Activated B cell treated with CpG ODN at 0.5 μM for 24 hours (primary cell): ENCODE measurements at regions not wholly inside any gene's neighbourhood (a gene's known extent, or its start where the extent isn't known, plus 50 kb on each side); places are given as distances from the start of the nearest gene placed in this dataset.

Experiments used
- ATAC-seq: fragments of 200-7000 bp; cut with Tn5 transposase; one replicate; pipeline ENCODE4 v1.10.0; 2021; ENCODE audit warnings: low read depth, mild to moderate bottlenecking, moderate library complexity
- CTCF ChIA-PET: fragments of 350-600 bp; sonication (Branson Sonifier 250); formaldehyde crosslinking; loops from one replicate; lab custom pipeline; 2021; ENCODE audit warnings: antibody characterized with exemption; lab: Charles Lee
- POLR2A ChIA-PET: fragments of 350-600 bp; sonication (Branson Sonifier 250); formaldehyde crosslinking; loops from one replicate; lab custom pipeline; 2021; ENCODE audit warnings: antibody characterized with exemption; lab: Charles Lee
- DNase-seq: peaks from one replicate; pipeline ENCODE4 v3.0.0; 2022
- H3K27ac Mint-ChIP-seq: one replicate; pipeline ENCODE4 v1.8.0; 2020; ENCODE audit warnings: mixed read lengths
- H3K27me3 Mint-ChIP-seq: one replicate; pipeline ENCODE4 v1.8.0; 2021; ENCODE audit warnings: mixed read lengths
- H3K36me3 Mint-ChIP-seq: one replicate; pipeline ENCODE4 v1.8.0; 2021; ENCODE audit warnings: low read depth, mixed read lengths
- H3K4me1 Mint-ChIP-seq: one replicate; pipeline ENCODE4 v1.8.0; 2021; ENCODE audit warnings: mixed read lengths
- H3K4me3 Mint-ChIP-seq: one replicate; pipeline ENCODE4 v1.8.0; 2020; ENCODE audit warnings: mild to moderate bottlenecking, mixed read lengths
- H3K9me3 Mint-ChIP-seq: one replicate; pipeline ENCODE4 v1.8.0; 2020; ENCODE audit warnings: mixed read lengths
- CTCF ChIP-seq: fragments of 200-600 bp; IDR thresholded peaks from one replicate; pipeline ENCODE4 v1.8.0; 2022; ENCODE audit warnings: antibody characterized with exemption, mild to moderate bottlenecking
- intact Hi-C: fragments of 100-400 bp; cut with micrococcal nuclease; formaldehyde crosslinking; loops from one replicate; pipeline ENCODE4 v1.15.1; 2024

GRCh38 chr13:59446391-59446790, 717.3 kb downstream of the DIAPH3 start:
- H3K4me1 Mint-ChIP-seq: no peaks in the 10 kb centered on the region
- POLR2A ChIA-PET: no interaction called here
- CTCF ChIA-PET: no interaction called here
- no peak overlapping the region for H3K4me3 Mint-ChIP-seq
- H3K9me3 Mint-ChIP-seq: no peaks in the 10 kb centered on the region
- DNase-seq (no peak), ATAC-seq (no peak)
- H3K27me3 Mint-ChIP-seq: no peaks in the 10 kb centered on the region
- H3K36me3 Mint-ChIP-seq: no peaks in the 10 kb centered on the region
- no peak overlapping the region for H3K27ac Mint-ChIP-seq
- intact Hi-C loops: no loop called here
- TF ChIP-seq CTCF: no peak

GRCh38 chr13:59447031-59447430, 716.7 kb downstream of the DIAPH3 start:
- H3K9me3 Mint-ChIP-seq: no peaks in the 10 kb centered on the region
- CTCF ChIA-PET: no interaction called here
- DNase-seq: no peak
- H3K4me3 Mint-ChIP-seq: no peak overlapping the region
- intact Hi-C loops: no loop called here
- POLR2A ChIA-PET: no interaction called here
- H3K27ac Mint-ChIP-seq: no peak overlapping the region
- TF ChIP-seq CTCF: no peak
- no peak for ATAC-seq
- no peaks in the 10 kb centered on the region for H3K36me3 Mint-ChIP-seq
- no peaks in the 10 kb centered on the region for H3K4me1 Mint-ChIP-seq
- no peaks in the 10 kb centered on the region for H3K27me3 Mint-ChIP-seq

GRCh38 chr13:59447846-59448620, 715.7 kb downstream of the DIAPH3 start:
- intact Hi-C loops: no loop called here

GRCh38 chr13:59449750-59450149, 714.0 kb downstream of the DIAPH3 start:
- Mint-ChIP-seq H3K36me3 (no peaks in the 10 kb centered on the region), H3K9me3 (no peaks in the 10 kb centered on the region), H3K4me1 (no peaks in the 10 kb centered on the region), H3K27ac (no peak overlapping the region), H3K4me3 (no peak overlapping the region), H3K27me3 (peaks cover 1% of the 10 kb centered on the region)
- no peak for TF ChIP-seq CTCF
- no peak for DNase-seq
- ChIA-PET POLR2A (no interaction called here), CTCF (no interaction called here)
- no peak for ATAC-seq
- intact Hi-C loops: no loop called here

More at GRCh38 chr13:59447846-59448620, 715.7 kb downstream of the DIAPH3 start:
- Mint-ChIP-seq H3K4me1 (no peaks in the 10 kb centered on the region), H3K36me3 (no peaks in the 10 kb centered on the region), H3K4me3 (no peak overlapping the region), H3K9me3 (no peaks in the 10 kb centered on the region), H3K27ac (no peak overlapping the region), H3K27me3 (no peaks in the 10 kb centered on the region)
- no peak for TF ChIP-seq CTCF
- CTCF ChIA-PET: no interaction called here
- ATAC-seq (no peak), DNase-seq (no peak)
- POLR2A ChIA-PET: no interaction called here

- CTCF ChIA-PET: no interaction called here
- no peak for TF ChIP-seq CTCF
- H3K4me1 Mint-ChIP-seq: no peaks in the 10 kb centered on the region
- ATAC-seq: no peak
- H3K9me3 Mint-ChIP-seq: no peaks in the 10 kb centered on the region
- H3K27ac Mint-ChIP-seq: no peak overlapping the region
- peaks cover 1% of the 10 kb centered on the region for H3K27me3 Mint-ChIP-seq
- H3K36me3 Mint-ChIP-seq: no peaks in the 10 kb centered on the region
- H3K4me3 Mint-ChIP-seq: no peak overlapping the region
- DNase-seq: no peak
- intact Hi-C loops: no loop called here
- POLR2A ChIA-PET: no interaction called here
These were observed 713.5 kb downstream of the DIAPH3 start for GRCh38 chr13:59450229-59450628.
